ENCODE measurements at regions not wholly inside any gene's neighbourhood (a gene's known extent, or its start where the extent isn't known, plus 50 kb on each side); places are given as distances from the start of the nearest gene placed in this dataset.

DNA sequence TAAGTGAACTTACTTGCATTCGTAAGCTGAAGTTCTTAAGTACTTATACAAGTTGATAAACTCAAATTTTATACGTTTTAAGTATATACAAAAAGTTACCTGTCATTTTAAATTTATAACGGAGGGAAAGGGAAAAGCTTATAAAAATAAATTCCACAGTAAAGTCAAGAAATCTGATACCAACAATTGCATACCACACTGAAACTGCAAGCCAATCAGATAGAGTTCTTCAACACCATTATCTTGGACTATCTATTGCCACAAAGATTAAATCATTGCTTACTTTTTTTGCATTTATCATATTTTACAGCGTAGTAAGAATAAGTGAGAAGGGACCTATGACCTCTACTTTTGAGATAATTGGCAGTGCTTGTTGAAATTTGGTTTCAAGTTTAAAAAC, 386.7 kb downstream of the TFAP2A start:
- ATAC-seq: no peak

DNA sequence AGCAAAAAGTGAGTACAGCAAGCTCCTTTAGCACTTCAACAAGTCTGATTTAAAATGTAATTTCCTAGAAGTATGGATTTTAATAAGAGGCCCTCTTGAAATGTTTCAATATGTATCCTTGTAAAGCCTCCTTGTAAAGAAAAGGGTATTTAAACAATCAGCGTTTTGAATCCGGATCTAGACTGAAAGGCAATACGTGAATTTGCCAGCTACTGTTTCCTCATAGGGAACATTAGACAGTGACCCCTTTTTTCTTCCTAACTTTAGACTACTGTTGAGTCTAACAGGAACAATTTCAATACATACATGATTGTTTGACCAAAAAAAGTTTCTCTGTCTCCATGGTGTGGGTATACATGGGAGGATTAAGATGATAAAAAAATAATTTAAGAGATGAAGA, 395.0 kb downstream of the TFAP2A start:
- ATAC-seq: no peak

DNA sequence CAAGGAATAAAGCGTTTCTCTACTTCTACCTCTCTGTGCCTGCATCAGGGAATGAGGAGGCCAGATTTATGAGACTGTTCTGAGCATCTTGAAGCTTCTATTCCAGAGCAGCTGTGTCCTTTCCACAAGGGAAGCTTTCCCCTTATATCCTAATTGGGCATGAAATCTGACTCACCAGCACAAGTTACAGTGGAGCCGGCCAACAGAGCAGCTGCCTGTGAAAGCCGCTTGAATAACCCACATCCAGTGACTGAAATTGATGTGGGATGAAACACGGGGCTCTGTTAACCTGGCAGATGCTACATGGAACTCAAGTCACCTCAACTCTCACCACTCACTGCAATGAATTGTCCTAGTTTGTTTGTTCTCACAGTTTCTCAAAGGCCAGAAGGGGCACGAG, 400.3 kb downstream of the TFAP2A start:
- ATAC-seq: no peak

DNA sequence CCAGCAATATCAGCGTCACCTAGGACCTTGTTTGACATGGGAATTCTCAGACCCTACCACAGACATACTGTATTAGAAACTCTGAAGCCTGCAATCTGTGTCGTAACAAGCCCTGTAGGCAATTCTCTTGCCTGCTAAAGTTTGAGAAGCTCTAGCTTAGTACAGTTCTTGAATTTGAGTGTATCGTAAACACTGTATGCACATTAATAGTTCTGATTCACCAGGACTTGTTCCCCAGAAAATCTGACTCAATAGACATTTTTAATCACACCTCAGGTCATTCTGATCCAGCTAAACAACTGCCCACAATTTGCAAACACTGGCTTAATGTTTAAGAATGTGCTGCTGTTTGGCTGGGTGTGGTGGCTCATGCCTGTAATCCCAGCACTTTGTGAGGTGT, 414.3 kb downstream of the TFAP2A start:
- ATAC-seq: no peak

DNA sequence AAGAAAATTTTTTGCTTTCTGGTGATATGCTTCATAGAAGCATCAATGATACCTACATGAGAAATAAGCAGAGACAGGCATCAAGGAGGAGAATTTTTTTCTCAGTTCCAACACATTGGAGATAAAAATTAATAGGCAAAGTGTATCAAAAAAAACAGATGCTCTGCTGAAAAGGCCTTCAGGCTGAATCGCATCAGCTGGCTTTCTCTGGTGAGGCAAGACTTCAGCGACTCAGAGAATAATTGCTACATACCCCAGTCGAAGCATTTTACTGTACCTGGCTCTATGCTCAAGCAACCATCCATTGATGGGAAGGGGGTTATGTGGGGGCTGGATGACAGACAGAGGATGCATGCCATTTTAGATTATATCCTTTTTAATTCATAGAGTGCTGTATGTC, 415.1 kb downstream of the TFAP2A start:
- ATAC-seq: no peak

DNA sequence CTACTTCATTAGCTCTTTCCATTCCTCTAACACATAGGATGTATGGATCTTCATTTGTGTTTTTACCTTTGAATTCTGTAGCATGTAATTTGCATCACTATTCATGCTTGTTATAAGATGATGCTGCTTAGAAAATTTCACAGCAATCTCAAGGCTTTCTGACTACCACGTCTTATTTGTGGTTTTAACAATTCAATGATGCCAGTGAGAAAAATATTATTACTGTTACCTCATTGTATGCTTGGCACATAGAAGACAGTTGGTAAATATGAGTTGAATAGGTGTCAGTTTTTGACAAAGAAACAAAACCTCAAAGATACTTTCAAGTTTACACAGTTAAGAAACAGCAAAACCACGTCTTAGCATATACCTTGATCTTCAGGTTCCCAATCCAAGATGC, 428.6 kb downstream of the TFAP2A start:
- no peak for ATAC-seq

DNA sequence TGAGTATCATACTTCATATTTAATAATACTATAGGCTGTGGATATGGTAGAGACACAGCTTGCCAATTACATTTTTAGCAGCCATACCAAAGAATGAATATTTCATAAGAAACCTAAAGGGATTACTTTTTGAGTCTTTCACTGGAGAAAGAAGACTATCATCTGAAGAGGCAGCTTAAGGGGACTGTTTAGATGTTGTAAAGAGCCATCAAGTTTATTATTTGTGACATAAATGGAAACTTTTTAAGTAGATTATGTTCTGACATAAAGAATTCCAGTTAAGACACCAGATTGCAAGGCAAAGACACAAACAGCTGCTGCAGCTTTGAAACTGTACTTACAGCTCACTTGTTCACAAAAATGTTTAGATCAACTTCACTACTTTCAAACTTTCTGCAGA, 429.4 kb downstream of the TFAP2A start:
- no peak for ATAC-seq

DNA sequence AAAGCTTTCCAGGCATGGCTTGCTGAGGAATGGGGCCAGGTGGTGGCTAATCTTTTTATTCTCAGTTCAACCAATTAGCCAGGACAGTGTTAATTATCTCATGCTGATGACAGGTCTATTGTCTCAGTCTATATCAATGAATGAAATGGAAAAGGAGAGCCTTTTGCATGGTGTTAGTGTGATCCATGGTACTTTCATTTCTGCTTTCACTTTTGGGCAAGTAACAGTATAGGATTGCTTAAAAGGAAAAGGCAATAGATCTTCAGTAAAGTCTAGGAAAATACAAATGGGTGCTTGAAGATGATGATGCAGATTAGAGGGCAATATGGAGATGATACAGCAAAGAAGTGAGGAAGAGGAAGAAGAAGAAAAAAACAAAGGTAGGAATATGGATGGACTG, 430.3 kb downstream of the TFAP2A start:
- ATAC-seq: no peak

DNA sequence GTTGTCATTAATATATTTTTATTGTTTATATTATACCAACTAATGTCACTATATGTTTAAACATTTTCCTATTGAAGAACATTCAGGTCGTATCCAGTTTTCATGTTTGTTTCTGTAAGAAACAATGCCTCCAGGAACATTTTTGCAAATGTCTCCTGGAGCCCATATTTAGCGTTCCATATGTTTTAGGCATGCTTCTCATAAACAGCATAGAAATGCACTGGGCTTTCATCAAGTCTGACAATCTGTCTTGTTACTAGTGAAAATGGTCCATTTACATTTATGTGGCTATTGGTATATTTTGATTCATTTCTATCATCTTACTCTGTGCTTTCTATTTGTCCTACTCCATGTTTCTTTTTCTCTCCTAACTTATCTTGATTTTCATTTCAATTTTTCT, 431.7 kb downstream of the TFAP2A start:
- no peak for ATAC-seq

DNA sequence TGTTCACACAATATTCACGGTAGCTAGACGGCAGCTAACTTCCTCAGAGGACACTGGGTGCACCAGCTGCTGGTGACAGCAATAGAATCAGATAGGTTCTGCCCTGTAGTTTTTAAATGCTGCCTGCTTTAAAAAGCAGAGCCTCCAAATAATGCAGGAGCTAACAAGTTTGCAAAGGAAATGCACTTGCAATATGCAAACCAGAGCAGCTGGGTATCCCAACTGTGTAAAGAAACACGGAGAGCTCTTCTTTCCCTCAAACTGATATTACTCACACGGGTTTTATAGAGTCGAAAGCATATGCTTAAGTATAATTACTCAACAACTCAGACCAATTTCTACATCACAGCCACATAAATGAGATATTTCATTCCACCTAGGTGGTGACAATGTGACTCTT, 432.7 kb downstream of the TFAP2A start:
- no peak for ATAC-seq

DNA sequence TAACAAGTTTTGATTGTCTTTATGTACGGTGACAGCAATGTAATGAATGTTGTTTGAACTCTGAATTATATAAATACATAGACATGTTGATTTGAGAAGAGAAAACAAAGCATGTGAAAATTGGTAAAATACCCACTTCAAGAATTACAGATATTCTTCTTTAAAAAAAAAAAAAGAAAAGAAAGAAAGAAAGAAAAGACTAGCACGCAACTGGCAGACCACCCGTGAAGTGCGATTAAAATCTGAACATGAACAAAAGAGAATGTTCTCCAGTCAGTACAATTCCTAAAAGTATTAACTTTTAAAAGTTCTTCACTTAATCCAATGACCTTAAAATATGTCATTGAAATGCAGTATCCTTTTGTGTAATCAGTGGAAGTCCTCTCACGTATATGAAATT, 434.9 kb downstream of the TFAP2A start:
- ATAC-seq: no peak

DNA sequence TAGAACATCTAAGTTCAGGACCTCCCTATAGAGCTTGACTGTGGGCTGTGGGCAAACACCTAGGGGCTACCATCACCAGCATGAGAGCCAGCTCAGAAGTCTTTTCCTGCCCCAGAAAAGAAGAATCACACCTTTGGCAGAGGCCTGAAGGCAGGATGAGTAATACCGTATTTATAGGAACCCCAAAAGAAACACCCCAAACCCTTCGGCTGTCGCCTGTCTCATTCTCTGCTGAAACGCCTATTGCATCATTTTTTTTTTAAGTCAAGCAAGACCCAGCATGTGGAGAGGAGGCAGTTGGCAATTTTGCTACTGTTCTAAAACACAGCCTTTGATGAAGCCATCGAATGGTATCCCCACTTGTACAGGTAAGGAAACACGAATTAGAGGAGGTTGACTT, 436.4 kb downstream of the TFAP2A start:
- no peak for ATAC-seq

DNA sequence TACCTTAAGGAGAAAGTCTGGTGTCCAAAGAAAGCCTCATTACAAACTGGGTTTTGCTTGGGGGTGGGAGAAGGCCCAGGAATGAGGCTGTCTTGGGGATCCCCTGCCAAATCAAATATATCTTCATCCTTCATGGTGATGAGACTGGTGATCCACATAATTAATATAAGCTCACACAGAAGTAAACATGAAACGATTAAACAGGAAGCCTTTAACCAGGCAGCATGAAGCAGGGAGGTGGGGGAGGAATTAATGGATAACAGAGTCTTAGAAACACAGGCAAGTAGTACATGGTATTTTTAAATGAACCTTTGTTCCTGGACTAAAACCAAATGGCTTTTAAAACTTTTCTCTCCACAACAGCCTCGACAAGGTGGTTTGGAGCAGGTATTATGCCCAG, 437.5 kb downstream of the TFAP2A start:
- no peak for ATAC-seq

DNA sequence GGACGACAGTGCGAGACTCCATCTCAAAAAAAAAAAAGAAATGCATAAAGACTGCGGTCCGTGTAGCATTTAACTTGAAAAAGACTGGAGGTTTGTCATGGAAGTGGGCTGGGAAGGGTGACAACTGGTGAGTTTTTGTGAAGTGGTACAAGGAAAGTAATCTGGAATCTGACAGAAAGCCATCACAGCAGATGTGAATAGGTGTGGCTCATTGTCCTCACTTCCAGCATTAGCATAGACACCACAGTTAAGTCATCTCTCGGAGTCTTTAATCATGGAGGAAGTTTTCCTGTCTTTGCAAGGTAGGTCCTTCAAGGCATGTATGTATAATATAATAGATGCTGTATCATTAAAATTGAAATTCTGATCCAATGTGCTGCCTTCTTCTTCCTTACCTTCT, 453.2 kb downstream of the TFAP2A start:
- no peak for ATAC-seq

DNA sequence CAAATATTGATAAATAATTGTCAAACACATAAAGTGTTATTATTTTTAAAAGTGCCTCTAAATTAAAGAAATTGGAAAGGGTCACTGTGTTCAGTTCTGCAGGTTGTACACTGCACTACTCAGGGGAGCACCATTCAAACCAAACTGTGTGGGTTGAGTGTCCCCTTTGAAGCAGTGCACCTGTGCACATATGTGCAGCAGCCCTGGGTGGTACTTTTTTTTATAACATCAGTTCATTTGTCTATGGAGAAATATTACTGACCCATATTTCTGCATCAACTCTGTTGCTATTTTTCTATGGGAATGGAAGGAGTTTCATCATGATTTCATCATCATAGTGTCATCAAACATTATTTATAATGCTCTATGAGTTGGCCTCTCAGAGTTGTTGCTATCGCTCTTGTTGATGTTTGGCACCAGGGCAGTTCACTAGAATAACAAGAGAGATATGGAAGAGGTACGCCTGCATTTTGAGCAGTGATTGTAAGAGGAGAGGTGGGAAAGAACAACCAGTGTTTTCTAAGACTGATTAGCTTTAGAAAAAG, 457.6 kb downstream of the TFAP2A start:
- ATAC-seq: no peak

DNA sequence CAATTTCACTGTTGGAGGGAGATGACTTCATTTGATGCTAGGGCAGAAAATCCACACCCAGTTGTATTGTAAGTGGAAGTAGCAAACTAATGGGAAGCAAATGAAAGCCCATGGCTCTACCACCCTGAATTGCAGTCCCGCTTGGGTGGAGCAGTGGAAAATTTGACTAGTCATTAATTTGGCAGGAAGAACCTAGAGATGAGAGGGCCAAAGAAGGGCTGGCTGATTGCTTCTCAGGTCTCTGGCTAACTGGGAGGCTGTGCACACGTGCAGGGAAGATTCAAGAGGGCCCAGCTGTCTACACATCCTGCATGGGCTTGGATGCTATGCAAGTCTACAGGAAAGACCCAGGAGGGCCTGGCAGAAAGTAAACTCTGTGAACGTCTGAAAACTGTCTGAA, 466.2 kb downstream of the TFAP2A start:
- ATAC-seq: no peak

DNA sequence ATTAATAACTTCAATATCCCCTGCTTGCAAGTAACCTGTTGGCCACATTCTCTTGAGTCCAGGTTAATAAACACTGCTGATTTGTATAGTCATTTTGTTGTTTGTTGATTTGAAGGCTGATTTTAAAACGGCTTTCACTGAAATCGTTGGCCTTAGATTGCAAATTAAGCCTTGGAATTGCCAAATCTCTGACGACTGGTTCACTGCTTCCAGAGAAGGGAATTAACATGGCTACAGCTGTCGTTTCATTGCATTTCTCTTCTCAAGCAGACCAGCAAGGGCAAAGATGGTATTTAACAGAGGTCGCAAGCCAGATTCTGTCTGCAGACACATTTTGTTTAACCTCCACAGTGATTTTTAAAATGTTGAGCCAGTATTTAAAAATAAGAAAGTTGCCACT, 470.9 kb downstream of the TFAP2A start:
- no peak for ATAC-seq

DNA sequence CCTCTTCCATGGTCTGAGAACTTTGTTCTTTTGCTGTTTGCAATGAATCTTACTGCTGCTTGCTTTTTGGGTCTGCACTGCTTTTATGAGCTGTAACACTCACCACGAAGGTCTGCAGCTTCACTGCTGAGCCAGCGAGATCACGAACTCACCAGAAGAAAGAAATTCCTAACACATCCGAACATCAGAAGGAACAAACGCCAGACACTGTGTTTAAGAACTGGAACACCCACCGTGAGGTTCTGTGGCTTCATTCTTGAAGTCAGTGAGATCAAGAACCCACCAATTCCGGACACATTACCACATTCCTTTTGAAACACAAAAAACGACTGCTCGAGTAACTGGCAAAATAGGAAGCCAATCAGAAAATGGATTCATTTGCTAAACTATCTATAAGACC, 471.8 kb downstream of the TFAP2A start:
- no peak for ATAC-seq

DNA sequence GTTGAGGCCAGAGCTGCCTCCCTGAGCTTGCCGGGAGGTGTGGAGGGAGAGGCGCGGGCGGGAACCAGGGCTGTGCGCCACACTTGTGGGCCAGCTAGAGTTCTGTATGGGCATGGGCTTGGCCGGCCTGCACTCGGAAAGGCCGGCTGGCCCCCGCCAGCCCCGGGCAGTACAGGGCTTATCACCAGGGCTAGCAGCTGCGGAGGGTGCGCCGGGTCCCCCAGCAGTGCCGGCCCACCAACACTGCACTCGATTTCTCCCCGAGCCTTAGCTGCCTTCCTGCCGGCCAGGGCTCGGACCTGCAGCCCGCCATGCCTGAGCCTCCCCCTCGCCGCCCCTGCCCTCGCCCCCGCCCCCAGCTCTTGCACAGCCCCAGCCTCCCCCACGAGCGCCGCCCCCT, 472.7 kb downstream of the TFAP2A start:
- ATAC-seq: no peak

DNA sequence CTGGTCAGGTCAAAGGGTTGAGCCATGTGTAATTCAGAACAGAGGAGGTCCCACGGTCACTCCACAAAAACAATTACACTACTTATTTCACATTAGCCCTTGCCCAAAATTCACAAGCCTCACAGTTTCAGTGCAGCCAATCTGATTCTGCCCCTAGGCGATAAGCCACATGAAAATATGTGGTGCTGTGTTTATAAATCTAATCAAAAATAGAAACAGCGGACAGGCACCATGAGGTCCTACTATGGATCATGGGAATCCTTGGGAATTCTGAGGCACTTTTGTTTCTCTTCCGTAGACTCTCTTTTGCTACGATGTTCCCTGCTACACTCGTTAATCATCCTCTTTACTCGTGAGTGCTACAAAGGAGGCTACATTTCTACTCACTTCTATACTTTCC, 476.1 kb downstream of the TFAP2A start:
- ATAC-seq: no peak

DNA sequence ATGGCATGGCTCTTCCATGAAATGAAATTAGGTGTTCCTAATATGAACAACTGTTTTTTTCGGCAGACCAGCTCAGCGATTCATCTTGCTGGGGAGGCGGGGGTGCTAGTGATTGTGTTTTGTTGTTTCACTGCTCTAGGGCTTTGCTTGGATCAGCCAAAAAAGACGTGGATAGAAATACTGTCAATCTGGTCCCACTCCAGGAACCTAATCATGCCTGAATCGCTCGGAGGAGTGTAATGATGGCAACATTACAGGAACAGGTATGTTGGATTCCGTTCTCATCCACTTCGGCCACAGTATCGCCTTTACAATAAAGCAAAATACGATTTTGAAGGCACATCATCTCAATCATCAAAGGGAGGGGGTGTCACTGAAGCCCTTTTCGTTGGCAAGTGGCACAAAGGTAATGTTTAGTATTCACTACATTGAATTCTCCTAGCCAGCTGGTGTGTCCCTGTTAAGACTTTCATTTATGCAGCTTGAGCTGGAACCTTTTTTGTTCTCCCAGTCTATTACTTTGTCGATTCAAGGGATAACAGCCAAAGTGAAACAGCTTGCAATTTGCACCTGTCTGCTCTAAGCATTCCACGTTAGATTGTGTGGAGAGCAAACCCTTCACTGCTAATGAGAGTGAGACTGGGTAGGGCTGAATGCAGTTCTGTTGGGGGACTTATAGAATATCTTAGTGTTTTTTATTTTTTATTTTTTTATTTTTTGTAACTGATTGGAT, 477.7 kb downstream of the TFAP2A start:
- no peak for ATAC-seq

DNA sequence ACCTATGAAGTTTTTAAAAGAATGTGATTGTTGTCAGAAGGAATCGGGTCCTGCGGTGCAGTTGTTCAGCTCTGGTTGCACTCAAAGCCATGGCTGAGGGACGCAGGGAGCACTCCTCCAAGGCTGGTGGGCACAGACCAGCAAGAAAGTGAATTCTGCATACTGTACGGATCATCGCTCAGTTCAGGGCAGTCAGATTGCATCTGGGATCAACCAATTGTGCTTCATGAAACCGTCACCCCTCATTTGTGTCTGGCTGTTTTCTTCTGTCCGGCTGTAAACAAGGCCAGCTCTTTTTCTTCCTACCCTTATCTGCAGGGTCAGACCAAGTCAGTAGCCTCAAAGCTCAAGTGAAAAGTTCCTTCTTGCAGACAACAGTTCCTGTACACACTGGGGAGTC, 478.3 kb downstream of the TFAP2A start:
- ATAC-seq: no peak

DNA sequence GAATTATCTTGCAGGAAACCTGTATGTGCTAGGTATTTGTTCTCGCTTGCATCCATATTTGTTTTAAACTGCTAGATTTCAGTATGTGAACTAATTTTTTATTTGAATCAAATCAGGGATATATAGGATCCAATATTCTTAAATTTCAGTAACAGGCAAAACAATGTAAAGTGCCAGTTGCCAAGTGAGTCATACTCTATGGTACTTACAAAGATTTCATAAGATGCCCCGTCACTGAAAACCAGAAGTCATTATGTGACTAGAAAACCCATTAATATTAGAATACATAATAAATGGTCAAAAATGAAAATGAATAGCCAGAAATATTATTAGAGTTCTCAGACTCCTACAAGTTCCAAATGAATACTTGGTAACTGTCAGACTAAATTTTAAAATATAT, 481.2 kb downstream of the TFAP2A start:
- no peak for ATAC-seq

DNA sequence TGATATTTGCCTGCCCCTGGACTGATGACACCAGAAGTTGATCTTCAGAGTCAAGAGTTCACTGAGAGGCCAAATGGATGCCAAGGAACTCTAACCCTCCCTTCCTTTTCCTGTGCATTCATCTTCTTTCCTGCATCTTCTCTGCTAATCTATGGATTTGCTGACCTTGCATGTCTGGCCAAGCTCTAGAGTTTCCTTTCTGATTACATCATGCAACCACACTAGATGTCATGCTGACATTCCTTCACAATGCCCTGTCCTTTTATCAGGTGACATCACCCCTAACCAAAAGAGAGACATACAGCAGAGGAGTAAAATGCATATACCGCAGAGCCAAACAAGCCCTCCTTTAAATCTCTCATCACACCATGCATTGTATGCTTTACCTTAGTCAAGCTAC, 487.6 kb downstream of the TFAP2A start:
- ATAC-seq: no peak

DNA sequence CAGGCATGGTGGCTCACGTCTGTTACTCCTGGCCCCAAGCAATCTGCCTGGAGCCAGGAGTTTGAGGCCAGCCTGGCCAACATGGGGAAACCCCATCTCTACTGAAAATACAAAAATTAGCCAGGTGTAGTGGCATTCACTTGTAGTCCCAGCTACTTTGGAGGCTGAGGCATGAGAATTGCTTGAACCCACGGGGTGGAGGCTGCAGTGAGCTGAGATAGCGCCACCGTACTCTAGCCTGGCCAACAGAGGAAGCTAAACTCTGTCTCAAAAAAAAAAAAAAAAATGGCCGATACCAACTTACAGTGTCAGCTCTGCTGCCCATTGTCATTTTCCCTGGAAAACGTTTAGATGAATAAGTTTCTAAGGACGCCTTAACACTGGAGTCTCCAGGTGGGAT, 489.9 kb downstream of the TFAP2A start:
- ATAC-seq: no peak
